Loucy (cell line): ENCODE measurements at regions not wholly inside any gene's neighbourhood (a gene's known extent, or its start where the extent isn't known, plus 50 kb on each side); places are given as distances from the start of the nearest gene placed in this dataset.

Experiments
- H2AFZ ChIP-seq: fragments of 200-600 bp; sonication (generic); 2 replicates; pipeline ENCODE4 v1.6.0; 2016; ENCODE audit warnings: antibody characterized with exemption, mild to moderate bottlenecking, low read length, moderate library complexity
- H3F3A ChIP-seq: fragments of 200-600 bp; 2 replicates; pipeline ENCODE4 v1.6.0; 2016; ENCODE audit warnings: antibody characterized with exemption, low read depth, mild to moderate bottlenecking
- H3K27me3 ChIP-seq: fragments of 200-600 bp; sonication (generic); 2 replicates; pipeline ENCODE4 v1.6.1; 2014; ENCODE audit warnings: low read length, mild to moderate bottlenecking; ENCODE audit not compliant: insufficient read depth, poor library complexity, severe bottlenecking
- H3K36me3 ChIP-seq: fragments of 200-600 bp; sonication (generic); 2 replicates; pipeline ENCODE4 v1.6.1; 2016; ENCODE audit warnings: low read length; ENCODE audit not compliant: insufficient read depth
- H3K4me1 ChIP-seq: fragments of 200-600 bp; sonication (generic); 2 replicates; pipeline ENCODE4 v1.5.1; 2014; ENCODE audit warnings: low read length, mild to moderate bottlenecking; ENCODE audit not compliant: insufficient read depth, poor library complexity, severe bottlenecking
- H3K4me2 ChIP-seq: fragments of 200-600 bp; sonication (generic); 2 replicates; pipeline ENCODE4 v1.6.0; 2014; ENCODE audit warnings: antibody characterized with exemption, low read length, low read depth, mild to moderate bottlenecking; ENCODE audit not compliant: poor library complexity, severe bottlenecking
- H3K4me3 ChIP-seq: fragments of 200-600 bp; sonication (generic); 2 replicates; pipeline ENCODE4 v1.5.1; 2014; ENCODE audit warnings: low read length, mild to moderate bottlenecking, mixed read lengths; ENCODE audit not compliant: poor library complexity, severe bottlenecking
- H3K79me2 ChIP-seq: fragments of 200-600 bp; sonication (generic); 2 replicates; pipeline ENCODE4 v1.6.1; 2014; ENCODE audit warnings: low read length; ENCODE audit not compliant: insufficient read depth
- H3K9ac ChIP-seq: fragments of 200-600 bp; sonication (generic); 2 replicates; pipeline ENCODE4 v1.6.0; 2014; ENCODE audit warnings: mild to moderate bottlenecking, low read depth, low read length, moderate library complexity; ENCODE audit not compliant: poor library complexity, severe bottlenecking
- H3K9me2 ChIP-seq: fragments of 200-600 bp; sonication (generic); replicated peaks from 2 replicates; pipeline ENCODE4 v1.6.1; 2016; ENCODE audit warnings: low read depth, low read length, mixed read lengths
- H3K9me3 ChIP-seq: fragments of 200-600 bp; sonication (generic); 2 replicates; pipeline ENCODE4 v1.6.1; 2014; ENCODE audit warnings: mild to moderate bottlenecking, antibody characterized with exemption, low read length, low read depth; ENCODE audit not compliant: insufficient read depth
- H4K20me1 ChIP-seq: fragments of 200-600 bp; sonication (generic); 2 replicates; pipeline ENCODE4 v1.6.0; 2014; ENCODE audit warnings: antibody characterized with exemption, low read length, mild to moderate bottlenecking; ENCODE audit not compliant: insufficient read depth, poor library complexity, severe bottlenecking
- CTCF ChIP-seq: fragments of 200-600 bp; sonication (generic); conservative IDR thresholded peaks from 2 replicates; pipeline ENCODE4 v1.5.1; 2014; ENCODE audit warnings: mild to moderate bottlenecking, antibody characterized with exemption, low read length
- EZH2phosphoT487 ChIP-seq: fragments of 200-600 bp; IDR thresholded peaks from 2 replicates; pipeline ENCODE4 v1.6.1; 2018; ENCODE audit warnings: antibody characterized with exemption, mild to moderate bottlenecking, moderate library complexity, borderline replicate concordance

GRCh38 chr18:45494811-45495210 is 120.5 kb upstream of the SLC14A2 start:
- no peak overlapping the region for H2AFZ ChIP-seq
- H3K79me2 ChIP-seq = no peaks in the 10 kb centered on the region
- TF ChIP-seq EZH2phosphoT487 = no peak
- TF ChIP-seq CTCF = no peak
- H3F3A ChIP-seq = no peaks in the 10 kb centered on the region
- H3K4me1 ChIP-seq = no peaks in the 10 kb centered on the region
- no peaks in the 10 kb centered on the region for H3K36me3 ChIP-seq
- H3K4me3 ChIP-seq = no peak overlapping the region
- H3K27me3 ChIP-seq = no peaks in the 10 kb centered on the region
- no peak overlapping the region for H3K4me2 ChIP-seq
- no peak overlapping the region for H3K9ac ChIP-seq
- no peaks in the 10 kb centered on the region for H4K20me1 ChIP-seq
- H3K9me2 ChIP-seq = no peaks in the 10 kb centered on the region
- no peaks in the 10 kb centered on the region for H3K9me3 ChIP-seq

- Histone ChIP-seq H4K20me1 (no peaks in the 10 kb centered on the region), H3K9ac (no peak overlapping the region), H3K4me1 (no peaks in the 10 kb centered on the region), H3F3A (no peaks in the 10 kb centered on the region), H3K27me3 (no peaks in the 10 kb centered on the region), H2AFZ (no peak overlapping the region), H3K4me3 (no peak overlapping the region), H3K79me2 (no peaks in the 10 kb centered on the region), H3K9me3 (no peaks in the 10 kb centered on the region), H3K36me3 (no peaks in the 10 kb centered on the region), H3K4me2 (no peak overlapping the region), H3K9me2 (no peaks in the 10 kb centered on the region)
- no peak for TF ChIP-seq CTCF
- TF ChIP-seq EZH2phosphoT487 = no peak
Observed at GRCh38 chr18:45496741-45497140, 118.5 kb upstream of the SLC14A2 start.

GRCh38 chr18:45497595-45498286 is 117.5 kb upstream of the SLC14A2 start:
- Histone ChIP-seq H3K9me3 (no peaks in the 10 kb centered on the region), H3K4me3 (no peak overlapping the region), H3K4me1 (no peaks in the 10 kb centered on the region), H3K9ac (no peak overlapping the region), H3K36me3 (no peaks in the 10 kb centered on the region), H3F3A (no peaks in the 10 kb centered on the region), H2AFZ (no peak overlapping the region), H3K27me3 (no peaks in the 10 kb centered on the region), H3K9me2 (no peaks in the 10 kb centered on the region), H4K20me1 (no peaks in the 10 kb centered on the region), H3K79me2 (no peaks in the 10 kb centered on the region), H3K4me2 (no peak overlapping the region)
- TF ChIP-seq EZH2phosphoT487 (no peak), CTCF (no peak)
